Activated CD8-positive, alpha-beta memory T cell treated with anti-CD3 and anti-CD28 coated beads for 1 hour (primary cell): ENCODE measurements at regions not wholly inside any gene's neighbourhood (a gene's known extent, or its start where the extent isn't known, plus 50 kb on each side); places are given as distances from the start of the nearest gene placed in this dataset.
"Not testable (repeated sequence)": the region's sequence is repeated elsewhere in the genome, so short reads cannot be mapped to it uniquely, and the experiment has no call there.

Source experiments
- DNase-seq, 2 donors: peaks; one replicate each; pipeline ENCODE4 v3.0.0-alpha.2; 2020; ENCODE audit warnings: low read depth in 1 of 2; ENCODE audit errors: extremely low read depth in 1 of 2

- DNase-seq = no peak
Measured at GRCh38 chr3:16704941-16705340, 99.7 kb upstream of the DAZL start.

GRCh38 chr3:16707260-16707659, 102.0 kb upstream of the DAZL start:
- no peak for DNase-seq

GRCh38 chr3:16708285-16708684, 103.1 kb upstream of the DAZL start:
- no peak for DNase-seq

- not testable (repeated sequence) for DNase-seq
Measured at GRCh38 chr3:16711691-16712090, 106.5 kb upstream of the DAZL start.

GRCh38 chr3:16715281-16715680, 110.1 kb upstream of the DAZL start:
- no peak for DNase-seq

- DNase-seq = no peak
Measured at GRCh38 chr3:16719426-16719825, 114.2 kb upstream of the DAZL start.

GRCh38 chr3:16720367-16720940, 115.2 kb upstream of the DAZL start:
- DNase-seq = no peak

GRCh38 chr3:16721494-16721893, 116.3 kb upstream of the DAZL start:
- DNase-seq = no peak

GRCh38 chr3:16723978-16724377, 118.8 kb upstream of the DAZL start:
- no peak for DNase-seq

GRCh38 chr3:16724487-16724886, 119.3 kb upstream of the DAZL start:
- DNase-seq = no peak

- DNase-seq = no peak
Measured at GRCh38 chr3:16725972-16726371, 120.7 kb upstream of the DAZL start.

GRCh38 chr3:16728770-16729745, 123.8 kb upstream of the DAZL start:
- DNase-seq = no peak

GRCh38 chr3:16738451-16738850, 133.2 kb upstream of the DAZL start:
- no peak for DNase-seq

GRCh38 chr3:16739541-16740105, 134.4 kb upstream of the DAZL start:
- no peak for DNase-seq

- no peak for DNase-seq
Measured at GRCh38 chr3:16740515-16740914, 135.3 kb upstream of the DAZL start.

- DNase-seq = no peak
Measured at GRCh38 chr3:16741103-16741758, 136.0 kb upstream of the DAZL start.

- no peak for DNase-seq
Measured at GRCh38 chr3:16741890-16742289, 136.7 kb upstream of the DAZL start.

GRCh38 chr3:16743276-16743675, 138.1 kb upstream of the DAZL start:
- no peak for DNase-seq

- no peak for DNase-seq
Measured at GRCh38 chr3:16759227-16759903, 125.4 kb upstream of the PLCL2 start.

GRCh38 chr3:16761571-16761970, 123.2 kb upstream of the PLCL2 start:
- DNase-seq = no peak

GRCh38 chr3:16765661-16766060, 119.1 kb upstream of the PLCL2 start:
- DNase-seq = no peak
